SK-N-SH treated with all-trans-retinoic acid at 6 μM for 48 hours (cell line): ENCODE measurements at regions not wholly inside any gene's neighbourhood (a gene's known extent, or its start where the extent isn't known, plus 50 kb on each side); places are given as distances from the start of the nearest gene placed in this dataset.

Experiments
- ATAC-seq: fragments of 200-7000 bp; cut with Tn5 transposase; 3 replicates; pipeline ENCODE4 v1.9.1; 2020; ENCODE audit warnings: mild to moderate bottlenecking, moderate library complexity
- ARNTL ChIP-seq: fragments of 450-650 bp; formaldehyde crosslinking; IDR thresholded peaks from 2 replicates; pipeline ENCODE4 v1.5.0; 2020; ENCODE audit warnings: low read depth, mild to moderate bottlenecking, moderate library complexity, borderline replicate concordance
- BACH2 ChIP-seq: fragments of 250-450 bp; sonication (Bioruptor Pico); IDR thresholded peaks from 2 replicates; pipeline ENCODE4 v1.9.0; 2021; ENCODE audit warnings: mild to moderate bottlenecking, borderline replicate concordance
- CREB5 ChIP-seq: fragments of 250-450 bp; sonication (Bioruptor Pico); IDR thresholded peaks from 2 replicates; pipeline ENCODE4 v1.5.1; 2020; ENCODE audit warnings: low read depth, mild to moderate bottlenecking, moderate library complexity
- CSDC2 ChIP-seq: fragments of 250-450 bp; sonication (Bioruptor Pico); IDR thresholded peaks from 2 replicates; pipeline ENCODE4 v1.5.0; 2020; ENCODE audit warnings: mild to moderate bottlenecking, moderate library complexity
- CSRNP3 ChIP-seq: fragments of 250-450 bp; sonication (Bioruptor Pico); IDR thresholded peaks from 2 replicates; pipeline ENCODE4 v1.5.1; 2021; ENCODE audit warnings: mild to moderate bottlenecking, moderate library complexity
- ESRRG ChIP-seq: fragments of 250-450 bp; sonication (Bioruptor Pico); IDR thresholded peaks from 2 replicates; pipeline ENCODE4 v1.6.1; 2021; ENCODE audit warnings: mild to moderate bottlenecking
- GLIS3 ChIP-seq: fragments of 250-450 bp; sonication (Bioruptor Pico); IDR thresholded peaks from 2 replicates; pipeline ENCODE4 v1.5.0; 2020; ENCODE audit warnings: mild to moderate bottlenecking, moderate library complexity
- ISL1 ChIP-seq: fragments of 250-450 bp; sonication (Bioruptor Pico); IDR thresholded peaks from 2 replicates; pipeline ENCODE4 v2.1.2; 2022; ENCODE audit warnings: mild to moderate bottlenecking, moderate library complexity
- OSR1 ChIP-seq: fragments of 250-450 bp; sonication (Bioruptor Pico); IDR thresholded peaks from 2 replicates; pipeline ENCODE4 v1.8.0; 2022; ENCODE audit warnings: moderate library complexity, mild to moderate bottlenecking, inconsistent platforms
- PATZ1 ChIP-seq: fragments of 250-450 bp; sonication (Bioruptor Pico); IDR thresholded peaks from 2 replicates; pipeline ENCODE4 v1.8.0; 2020; ENCODE audit warnings: mild to moderate bottlenecking, moderate library complexity, borderline replicate concordance
- POU6F1 ChIP-seq: fragments of 250-450 bp; sonication (Bioruptor Pico); IDR thresholded peaks from 2 replicates; pipeline ENCODE4 v1.8.0; 2021; ENCODE audit warnings: low read depth, mild to moderate bottlenecking, moderate library complexity, borderline replicate concordance
- RARB ChIP-seq: fragments of 250-450 bp; sonication (Bioruptor Pico); IDR thresholded peaks from 2 replicates; pipeline ENCODE4 v1.8.0; 2021; ENCODE audit warnings: mild to moderate bottlenecking, moderate library complexity
- SNAI2 ChIP-seq: fragments of 250-450 bp; sonication (Bioruptor Pico); IDR thresholded peaks from 2 replicates; pipeline ENCODE4 v1.5.0; 2020; ENCODE audit warnings: mild to moderate bottlenecking, moderate library complexity
- TCF4 ChIP-seq: fragments of 250-450 bp; sonication (Bioruptor Pico); IDR thresholded peaks from 2 replicates; pipeline ENCODE4 v1.8.0; 2021; ENCODE audit warnings: mild to moderate bottlenecking, moderate library complexity, borderline replicate concordance
- TOX ChIP-seq: fragments of 250-450 bp; sonication (Bioruptor Pico); IDR thresholded peaks from 2 replicates; pipeline ENCODE4 v1.8.0; 2021; ENCODE audit warnings: mild to moderate bottlenecking, moderate library complexity, borderline replicate concordance
- TSHZ2 ChIP-seq: fragments of 250-450 bp; sonication (Bioruptor Pico); IDR thresholded peaks from 2 replicates; pipeline ENCODE4 v1.5.0; 2020; ENCODE audit warnings: mild to moderate bottlenecking, moderate library complexity
- ZNF565 ChIP-seq: fragments of 450-650 bp; formaldehyde crosslinking; conservative IDR thresholded peaks from 2 replicates; pipeline ENCODE4 v1.5.0; 2020; ENCODE audit warnings: low read depth, mild to moderate bottlenecking, moderate library complexity
- ZNF70 ChIP-seq: fragments of 450-650 bp; formaldehyde crosslinking; IDR thresholded peaks from 2 replicates; pipeline ENCODE4 v1.5.0; 2020; ENCODE audit warnings: mild to moderate bottlenecking, moderate library complexity

GRCh38 chr9:95731876-95732275, 143.6 kb upstream of the ERCC6L2 start:
- no peak for ATAC-seq
- no peak for TF ChIP-seq ISL1 (CRISPR knock-in tag)
- no peak for TF ChIP-seq TOX (CRISPR knock-in tag)
- TF ChIP-seq ZNF70 (CRISPR knock-in tag): no peak
- no peak for TF ChIP-seq ARNTL
- no peak for TF ChIP-seq TSHZ2

- no peak for TF ChIP-seq ZNF70 (CRISPR knock-in tag)
- no peak for TF ChIP-seq POU6F1 (CRISPR knock-in tag)
- no peak for TF ChIP-seq ISL1 (CRISPR knock-in tag)
- TF ChIP-seq BACH2: no peak
- TF ChIP-seq CSRNP3 (CRISPR knock-in tag): no peak
- no peak for TF ChIP-seq TSHZ2
- TF ChIP-seq TOX (CRISPR knock-in tag): no peak
- TF ChIP-seq CREB5 (CRISPR knock-in tag): no peak
- no peak for TF ChIP-seq ARNTL
- no peak for TF ChIP-seq ESRRG (CRISPR knock-in tag)
- TF ChIP-seq SNAI2 (CRISPR knock-in tag): no peak
- TF ChIP-seq OSR1 (CRISPR knock-in tag): no peak
- TF ChIP-seq GLIS3: no peak
- no peak for TF ChIP-seq ZNF565
- no peak for TF ChIP-seq PATZ1 (CRISPR knock-in tag)
- no peak for TF ChIP-seq CSDC2 (CRISPR knock-in tag)
- no peak for TF ChIP-seq TCF4
- TF ChIP-seq RARB (CRISPR knock-in tag): no peak
- no peak for ATAC-seq
Measured at GRCh38 chr9:95729669-95730368, 145.7 kb upstream of the ERCC6L2 start.
